C4-2B (cell line): ENCODE measurements at regions not wholly inside any gene's neighbourhood (a gene's known extent, or its start where the extent isn't known, plus 50 kb on each side); places are given as distances from the start of the nearest gene placed in this dataset.
"Not testable (repeated sequence)": the region's sequence is repeated elsewhere in the genome, so short reads cannot be mapped to it uniquely, and the experiment has no call there.

Experiments
- H3K27ac ChIP-seq: fragments of 450-650 bp; 2 replicates; pipeline ENCODE4 v1.5.1; 2017
- ZFX ChIP-seq: fragments of 450-650 bp; IDR thresholded peaks from 2 replicates; pipeline ENCODE4 v1.6.1; 2017
- TF ChIP-seq, protein P1 (sequence below): fragments of 450-650 bp; conservative IDR thresholded peaks from 2 replicates; pipeline ENCODE4 v1.5.1; 2017; ENCODE audit warnings: mild to moderate bottlenecking

DNA sequence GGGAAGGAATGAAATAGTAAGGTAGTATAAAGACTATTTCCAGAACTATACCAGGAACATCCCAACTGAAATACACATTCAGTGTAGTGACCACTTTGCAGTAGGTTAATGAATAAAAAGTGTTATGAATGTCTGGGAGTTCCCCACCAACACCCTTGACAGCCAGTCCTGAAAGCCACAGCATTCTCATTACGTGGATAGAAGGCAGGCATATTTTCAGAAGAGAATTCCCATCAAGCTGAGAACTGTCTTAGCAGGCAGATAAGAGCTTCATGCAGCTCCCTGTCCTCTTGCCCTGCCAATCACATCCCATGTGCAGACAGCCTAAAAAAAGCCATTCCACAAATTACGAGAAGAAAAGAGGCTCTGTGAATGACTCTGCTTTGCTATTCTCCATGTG lies 695.0 kb downstream of the DTWD2 start:
- H3K27ac ChIP-seq, result no peak overlapping the region
- no peak for TF ChIP-seq ZFX

DNA sequence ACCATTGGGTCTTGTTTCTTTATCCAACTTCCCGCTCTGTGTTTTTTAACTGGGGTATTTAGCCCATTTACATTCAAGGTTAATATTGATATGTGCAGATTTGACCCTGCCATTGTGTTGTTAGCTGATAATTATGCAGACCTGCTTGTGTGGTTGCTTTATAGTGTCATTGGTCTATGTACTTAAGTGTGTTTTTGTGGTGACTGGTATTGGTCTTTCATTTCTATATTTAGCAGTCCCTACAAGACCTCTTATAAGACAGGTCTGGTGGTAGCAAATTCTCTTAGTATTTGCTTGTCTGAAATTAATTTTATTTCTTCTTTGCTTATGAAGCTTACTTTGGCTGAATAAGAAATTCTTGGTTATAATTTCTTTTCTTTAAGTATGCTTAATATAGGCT lies 698.1 kb downstream of the DTWD2 start:
- no peak overlapping the region for H3K27ac ChIP-seq
- TF ChIP-seq ZFX, result no peak

DNA sequence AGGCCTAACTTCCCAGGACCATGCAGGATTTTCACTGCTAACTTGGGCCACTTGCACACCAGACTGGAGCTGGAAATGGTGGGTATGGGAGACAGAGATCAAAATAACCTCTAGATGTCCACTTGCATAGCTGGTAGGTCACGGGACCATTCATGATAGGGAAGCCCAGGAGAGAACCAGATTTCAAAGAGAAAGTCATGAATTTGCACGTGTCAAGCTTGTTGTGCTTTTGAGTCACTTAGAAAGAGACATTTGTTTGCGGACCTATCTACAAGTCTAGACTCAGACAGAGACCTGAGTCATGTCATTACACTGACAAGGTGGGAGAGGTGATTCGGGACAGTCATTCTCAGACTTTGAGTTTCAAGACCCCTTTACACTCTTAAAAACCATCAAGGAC lies 704.1 kb downstream of the DTWD2 start:
- not testable (repeated sequence) for H3K27ac ChIP-seq

DNA sequence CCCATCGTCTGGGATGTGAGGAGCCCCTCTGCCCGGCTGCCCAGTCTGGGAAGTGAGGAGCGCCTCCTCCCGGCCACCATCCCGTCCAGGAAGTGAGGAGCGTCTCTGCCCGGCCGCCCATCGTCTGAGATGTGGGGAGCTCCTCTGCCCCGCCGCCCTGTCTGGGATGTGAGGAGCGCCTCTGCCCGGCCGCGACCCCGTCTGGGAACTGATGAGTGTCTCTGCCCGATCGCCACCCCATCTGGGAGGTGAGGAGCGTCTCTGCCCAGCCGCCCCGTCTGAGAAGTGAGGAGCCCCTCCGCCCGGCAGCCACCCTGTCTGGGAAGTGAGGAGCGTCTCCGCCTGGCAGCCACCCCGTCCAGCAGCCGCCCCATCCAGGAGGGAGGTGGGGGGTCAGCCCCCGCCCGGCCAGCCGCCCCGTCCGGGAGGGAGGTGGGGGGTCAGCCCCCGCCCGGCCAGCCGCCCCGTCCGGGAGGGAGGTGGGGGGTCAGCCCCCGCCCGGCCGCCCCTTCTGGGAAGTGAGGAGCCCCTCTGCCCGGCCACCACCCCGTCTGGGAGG lies 705.8 kb downstream of the DTWD2 start:
- not testable (repeated sequence) for H3K27ac ChIP-seq

DNA sequence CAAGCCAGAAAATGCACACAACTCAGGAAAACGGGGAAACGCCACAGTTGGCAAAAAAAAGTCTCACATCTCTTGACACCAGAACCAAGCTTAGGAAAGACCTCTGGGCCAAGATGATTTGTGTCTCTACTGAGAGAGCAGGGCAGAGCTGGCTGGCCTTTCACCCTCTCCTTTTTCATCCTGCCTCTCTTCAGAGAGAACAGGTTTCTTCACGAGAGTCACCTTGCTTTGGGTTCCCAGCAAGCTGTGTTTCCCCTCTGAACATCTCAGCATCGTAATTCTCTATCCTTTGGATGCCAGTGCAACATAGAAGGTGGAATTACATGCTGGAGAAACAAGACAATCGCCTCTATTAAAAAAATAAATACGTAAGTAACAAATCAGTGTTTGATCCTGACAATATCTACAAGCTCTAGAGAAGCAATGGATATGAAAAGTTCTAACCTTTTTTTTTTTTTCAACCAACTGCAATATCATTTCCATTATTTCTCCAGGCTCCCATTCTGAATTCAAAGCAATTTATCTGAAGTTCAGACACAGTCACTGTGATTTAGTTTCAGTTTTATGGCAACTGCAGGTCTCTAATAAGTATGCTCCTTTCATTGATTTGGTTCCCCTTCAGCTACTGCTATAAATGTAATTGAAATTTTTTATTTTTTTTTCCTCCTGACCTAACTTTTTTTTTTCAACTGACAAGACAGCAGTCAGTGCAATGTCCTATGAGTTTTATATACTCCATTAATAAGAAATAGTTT lies 708.6 kb downstream of the DTWD2 start:
- no peak for TF ChIP-seq ZFX
- TF ChIP-seq, protein P1, sequence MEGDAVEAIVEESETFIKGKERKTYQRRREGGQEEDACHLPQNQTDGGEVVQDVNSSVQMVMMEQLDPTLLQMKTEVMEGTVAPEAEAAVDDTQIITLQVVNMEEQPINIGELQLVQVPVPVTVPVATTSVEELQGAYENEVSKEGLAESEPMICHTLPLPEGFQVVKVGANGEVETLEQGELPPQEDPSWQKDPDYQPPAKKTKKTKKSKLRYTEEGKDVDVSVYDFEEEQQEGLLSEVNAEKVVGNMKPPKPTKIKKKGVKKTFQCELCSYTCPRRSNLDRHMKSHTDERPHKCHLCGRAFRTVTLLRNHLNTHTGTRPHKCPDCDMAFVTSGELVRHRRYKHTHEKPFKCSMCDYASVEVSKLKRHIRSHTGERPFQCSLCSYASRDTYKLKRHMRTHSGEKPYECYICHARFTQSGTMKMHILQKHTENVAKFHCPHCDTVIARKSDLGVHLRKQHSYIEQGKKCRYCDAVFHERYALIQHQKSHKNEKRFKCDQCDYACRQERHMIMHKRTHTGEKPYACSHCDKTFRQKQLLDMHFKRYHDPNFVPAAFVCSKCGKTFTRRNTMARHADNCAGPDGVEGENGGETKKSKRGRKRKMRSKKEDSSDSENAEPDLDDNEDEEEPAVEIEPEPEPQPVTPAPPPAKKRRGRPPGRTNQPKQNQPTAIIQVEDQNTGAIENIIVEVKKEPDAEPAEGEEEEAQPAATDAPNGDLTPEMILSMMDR, result no peak
- no peak overlapping the region for H3K27ac ChIP-seq

DNA sequence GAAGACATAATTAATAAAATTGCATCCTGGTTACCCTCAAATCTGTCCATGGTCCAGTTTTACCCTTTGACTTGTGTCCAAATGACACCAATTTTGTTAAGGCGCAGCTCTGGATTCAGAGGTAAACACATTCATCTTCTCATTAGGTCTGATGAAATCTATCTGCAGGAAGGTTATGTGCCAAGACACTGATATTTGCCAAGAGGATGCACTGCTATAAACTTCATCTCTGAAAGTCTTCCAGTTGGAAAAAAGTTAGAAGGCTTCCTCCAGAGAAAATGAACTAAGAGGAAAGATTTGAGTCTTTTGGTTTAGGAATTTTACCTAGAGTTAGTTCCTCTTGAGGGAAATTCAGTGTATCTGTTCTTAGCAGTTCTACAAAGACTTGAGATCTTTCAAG lies 717.8 kb downstream of the DTWD2 start:
- TF ChIP-seq ZFX, result no peak
- TF ChIP-seq, protein P1, result no peak

DNA sequence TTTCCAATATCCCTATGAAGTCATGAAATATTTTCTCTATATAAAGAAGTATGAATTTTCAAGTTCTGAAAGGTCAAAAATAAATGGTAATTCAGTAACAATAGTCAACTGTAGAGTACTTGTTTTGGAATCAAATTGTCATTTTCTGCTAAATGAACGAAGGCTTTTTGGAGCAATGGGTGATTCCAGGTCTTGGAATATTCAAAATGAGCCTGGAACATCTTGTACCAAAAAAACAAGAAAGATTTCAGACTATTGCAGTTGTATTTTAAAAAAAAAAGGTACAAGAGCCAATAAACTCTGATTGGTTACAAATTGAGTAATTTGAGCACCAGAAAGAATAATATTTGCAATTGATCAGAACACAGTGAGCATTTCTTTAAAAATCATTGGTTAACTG lies 730.1 kb downstream of the DTWD2 start:
- no peak overlapping the region for H3K27ac ChIP-seq
- no peak for TF ChIP-seq ZFX

More for the DNA sequence above, 717.8 kb downstream of the DTWD2 start:
- no peak overlapping the region for H3K27ac ChIP-seq

DNA sequence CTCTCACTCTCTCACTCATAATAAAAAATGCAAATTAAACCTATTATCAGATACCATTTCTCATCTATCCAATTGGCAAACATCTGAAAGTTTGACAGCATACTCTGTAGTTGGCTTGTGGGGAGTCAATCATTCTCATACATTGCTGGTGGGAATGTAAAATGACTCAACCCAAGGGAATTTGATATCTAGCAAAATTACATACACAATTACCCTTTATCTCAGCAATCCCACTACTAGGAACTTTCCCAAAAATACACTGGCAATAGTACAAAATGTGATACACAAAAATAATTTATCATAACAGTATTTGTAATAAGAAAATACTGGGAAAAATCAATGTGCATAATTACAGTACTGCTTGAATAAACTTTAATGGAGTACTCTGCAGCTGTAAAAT lies 731.3 kb downstream of the DTWD2 start:
- no peak for TF ChIP-seq ZFX
- TF ChIP-seq, protein P1, result no peak

DNA sequence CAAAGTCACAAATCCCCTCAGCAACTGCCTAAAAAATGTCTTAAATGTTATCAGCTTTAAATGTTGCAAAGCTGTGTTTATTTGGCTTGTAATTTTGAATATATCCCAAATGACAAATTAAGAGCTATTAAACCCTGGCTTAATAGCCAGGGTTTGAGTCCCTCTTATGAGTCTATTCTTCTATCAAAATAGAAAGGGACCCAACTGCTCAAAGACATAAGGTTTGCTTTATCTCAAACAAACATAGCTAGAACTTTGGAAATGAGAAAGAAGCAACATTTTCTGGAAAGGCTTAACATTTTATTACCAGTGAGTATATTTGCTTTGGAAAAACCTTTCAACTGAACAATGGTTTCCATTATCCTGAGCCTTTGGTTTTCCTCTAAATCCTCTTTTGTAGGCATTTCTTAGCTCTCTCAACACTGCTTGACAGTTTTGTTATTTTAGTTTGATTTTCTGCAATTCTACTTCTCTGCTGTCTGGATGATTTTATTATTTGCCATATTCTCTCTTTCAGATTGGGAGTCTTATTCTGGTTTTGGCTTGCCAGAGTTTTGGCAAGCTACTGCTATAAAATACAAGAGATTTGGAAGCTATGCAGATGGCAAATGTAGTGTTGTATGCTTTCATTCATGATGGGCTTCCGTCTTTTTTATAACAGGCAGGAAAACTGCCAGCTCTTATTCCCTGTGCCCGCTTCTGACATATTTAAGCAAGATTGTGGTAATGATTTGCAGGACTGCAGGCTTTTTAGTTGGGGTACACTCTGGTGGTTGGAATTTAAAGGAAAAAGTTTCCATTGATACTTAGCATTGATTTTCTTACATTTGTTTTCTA lies 734.9 kb downstream of the DTWD2 start:
- H3K27ac ChIP-seq, result no peak overlapping the region
- no peak for TF ChIP-seq ZFX
- TF ChIP-seq, protein P1, result no peak

More for the DNA sequence above, 731.3 kb downstream of the DTWD2 start:
- H3K27ac ChIP-seq, result no peak overlapping the region

DNA sequence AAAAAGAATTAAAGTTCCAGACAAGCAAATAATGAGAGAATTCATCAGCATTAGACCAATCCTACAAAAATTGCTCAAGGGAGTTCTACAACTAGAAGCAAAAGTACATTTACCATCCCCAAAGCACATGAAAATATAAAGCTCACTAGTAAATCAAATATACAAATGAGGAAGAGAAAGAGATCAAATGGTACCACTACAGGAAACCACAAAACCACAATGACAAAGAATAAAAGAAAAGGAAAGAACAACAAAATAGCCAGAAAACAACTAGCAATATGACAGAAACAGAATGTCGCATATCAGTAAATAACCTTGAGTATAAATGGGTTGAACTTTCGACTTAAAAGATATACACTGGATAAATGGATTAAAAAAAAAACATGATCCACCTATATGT lies 739.0 kb downstream of the DTWD2 start:
- H3K27ac ChIP-seq, result no peak overlapping the region
- TF ChIP-seq, protein P1, result no peak
- TF ChIP-seq ZFX, result no peak
